ENCODE measurements at regions not wholly inside any gene's neighbourhood (a gene's known extent, or its start where the extent isn't known, plus 50 kb on each side); places are given as distances from the start of the nearest gene placed in this dataset.

- TF ChIP-seq POLR2A (IDR thresholded peaks at IDR 0.05) (no peak), CTCF (IDR thresholded peaks at IDR 0.05) (no peak), POLR2AphosphoS5 (IDR thresholded peaks at IDR 0.05) (no peak), EP300 (IDR thresholded peaks at IDR 0.05; ENCODE audit: low read depth) (no peak)
Measured at GRCh38 chr1:243944429-243945160, 94.6 kb upstream of the AKT3 start.
